Kidney (tissue), 13 donors: ENCODE measurements at regions not wholly inside any gene's neighbourhood (a gene's known extent, or its start where the extent isn't known, plus 50 kb on each side); places are given as distances from the start of the nearest gene placed in this dataset.

ENCODE experiments used
- DNase-seq, 5 donors: peaks; one replicate each; pipeline ENCODE4 v3.0.0-alpha.2; 2013 to 2020
- FAIRE-seq: peaks from 2 replicates; lab custom pipeline; 2012; peaks lifted over from hg19 to GRCh38; lab: Jason Lieb, UNC
- H3K27ac ChIP-seq, 2 donors: one replicate each; pipeline ENCODE4 v1.7.0; 2013; ENCODE audit warnings: low read depth in 2 of 2, low read length in 2 of 2, inconsistent platforms in 1 of 2
- H3K27me3 ChIP-seq: one replicate; pipeline ENCODE4 v1.7.1; 2013; ENCODE audit warnings: low read length, inconsistent platforms; ENCODE audit not compliant: control insufficient read depth, insufficient read depth
- H3K36me3 ChIP-seq, 3 donors: one replicate each; pipeline versions ENCODE4 v1.7.0 to v1.7.1; 2013; ENCODE audit warnings: low read length in 3 of 3, control low read depth in 1 of 3, inconsistent platforms in 1 of 3; ENCODE audit not compliant: insufficient read depth in 3 of 3, control insufficient read depth in 2 of 3
- H3K4me1 ChIP-seq, 3 donors: one replicate each; pipeline versions ENCODE4 v1.7.0 to v1.7.1; 2013; ENCODE audit warnings: low read length in 3 of 3, inconsistent platforms in 1 of 3, low read depth in 1 of 3; ENCODE audit not compliant: control insufficient read depth in 2 of 3, insufficient read depth in 2 of 3
- H3K4me3 ChIP-seq, 3 donors: one replicate each; pipeline versions ENCODE4 v1.7.0 to v1.8.1; 2013; ENCODE audit warnings: low read length in 3 of 3, control low read depth in 1 of 3, inconsistent platforms in 1 of 3
- H3K9ac ChIP-seq, 3 donors: one replicate each; pipeline versions ENCODE4 v1.7.0 to v1.7.1; 2013; ENCODE audit warnings: low read length in 3 of 3, control low read depth in 1 of 3, inconsistent platforms in 1 of 3
- H3K9me3 ChIP-seq, 3 donors: one replicate each; pipeline versions ENCODE4 v1.7.0 to v1.7.1; 2013; ENCODE audit warnings: low read length in 3 of 3, control low read depth in 1 of 3, inconsistent platforms in 1 of 3; ENCODE audit not compliant: control insufficient read depth in 2 of 3, insufficient read depth in 1 of 3
- intact Hi-C: fragments of 100-400 bp; cut with DNase I; formaldehyde crosslinking; loops from one replicate; pipeline ENCODE4 v1.11.1; 2022
- TF ChIP-seq, protein P1 (sequence below): IDR thresholded peaks from 3 replicates; pipeline ENCODE4 v1.5.1; 2012; ENCODE audit warnings: mild to moderate bottlenecking, moderate library complexity, borderline replicate concordance; ENCODE audit not compliant: insufficient read depth; ENCODE audit errors: extremely low read depth
- donor health status: control.
- donor health status: control.
- donor health status: control.
- donor health status: control.
- donor health status: control.
- donor health status: DM: yes; HTN: yes; CAD: no.
- donor health status: Normal renal cell carcinoma (clear cell type).

DNA sequence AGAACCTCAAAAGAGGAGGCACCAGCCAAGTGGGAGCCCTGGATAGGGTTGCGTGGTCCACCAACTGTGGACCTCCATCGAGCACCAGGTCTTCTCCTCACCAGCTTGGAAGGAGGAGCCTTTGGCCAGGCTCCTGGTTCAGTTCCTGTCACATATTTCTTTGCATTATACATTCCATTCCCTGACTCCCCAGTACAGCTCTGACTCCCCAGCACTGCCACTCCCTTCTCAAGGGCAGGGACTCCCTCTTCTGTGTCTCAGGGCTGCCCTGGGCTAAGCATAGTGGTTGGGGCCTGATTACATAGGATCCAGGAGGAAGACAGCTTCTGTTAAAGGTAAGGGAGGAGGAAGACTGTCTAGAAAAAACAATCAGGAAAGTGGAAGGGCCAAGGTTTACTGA, 91.1 kb downstream of the MRPL14 start:
- Histone ChIP-seq H3K9me3 (no peaks in the 10 kb centered on the region), H3K27me3 (no peaks in the 10 kb centered on the region), H3K27ac (no peak overlapping the region), H3K36me3 (no peaks in the 10 kb centered on the region), H3K4me3 (no peak overlapping the region), H3K4me1 (no peaks in the 10 kb centered on the region), H3K9ac (no peak overlapping the region)
- peak in 2 of 5 donors; percentile 25 to 32 for DNase-seq
- intact Hi-C loops: no loop called here
- TF ChIP-seq, protein P1, sequence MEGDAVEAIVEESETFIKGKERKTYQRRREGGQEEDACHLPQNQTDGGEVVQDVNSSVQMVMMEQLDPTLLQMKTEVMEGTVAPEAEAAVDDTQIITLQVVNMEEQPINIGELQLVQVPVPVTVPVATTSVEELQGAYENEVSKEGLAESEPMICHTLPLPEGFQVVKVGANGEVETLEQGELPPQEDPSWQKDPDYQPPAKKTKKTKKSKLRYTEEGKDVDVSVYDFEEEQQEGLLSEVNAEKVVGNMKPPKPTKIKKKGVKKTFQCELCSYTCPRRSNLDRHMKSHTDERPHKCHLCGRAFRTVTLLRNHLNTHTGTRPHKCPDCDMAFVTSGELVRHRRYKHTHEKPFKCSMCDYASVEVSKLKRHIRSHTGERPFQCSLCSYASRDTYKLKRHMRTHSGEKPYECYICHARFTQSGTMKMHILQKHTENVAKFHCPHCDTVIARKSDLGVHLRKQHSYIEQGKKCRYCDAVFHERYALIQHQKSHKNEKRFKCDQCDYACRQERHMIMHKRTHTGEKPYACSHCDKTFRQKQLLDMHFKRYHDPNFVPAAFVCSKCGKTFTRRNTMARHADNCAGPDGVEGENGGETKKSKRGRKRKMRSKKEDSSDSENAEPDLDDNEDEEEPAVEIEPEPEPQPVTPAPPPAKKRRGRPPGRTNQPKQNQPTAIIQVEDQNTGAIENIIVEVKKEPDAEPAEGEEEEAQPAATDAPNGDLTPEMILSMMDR: no peak
- FAIRE-seq: no peak

DNA sequence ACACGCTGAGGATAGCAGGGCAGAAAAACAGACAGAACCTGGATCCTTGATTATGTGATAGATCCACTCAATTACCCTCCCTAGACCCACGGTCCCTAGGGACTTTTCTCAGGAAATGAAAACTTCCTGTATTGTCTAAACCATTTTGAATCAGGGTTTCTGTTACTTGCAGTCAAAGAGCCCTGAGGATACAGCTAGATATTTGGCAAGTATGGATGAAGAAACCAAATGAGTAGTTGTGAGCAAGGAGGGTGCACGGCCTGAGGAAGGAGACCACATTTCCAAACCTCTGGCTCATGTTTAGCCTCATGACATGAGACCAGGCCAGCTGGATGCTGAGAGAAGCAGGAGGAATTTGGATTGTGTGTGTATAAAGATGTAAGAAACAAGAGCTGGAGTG, 91.6 kb downstream of the MRPL14 start:
- FAIRE-seq: no peak
- Histone ChIP-seq H3K4me3 (no peak overlapping the region), H3K4me1 (no peaks in the 10 kb centered on the region), H3K27me3 (no peaks in the 10 kb centered on the region), H3K27ac (no peak overlapping the region), H3K9me3 (no peaks in the 10 kb centered on the region), H3K36me3 (no peaks in the 10 kb centered on the region), H3K9ac (no peak overlapping the region)
- TF ChIP-seq, protein P1: no peak
- DNase-seq: no peak
- intact Hi-C loops: no loop called here

DNA sequence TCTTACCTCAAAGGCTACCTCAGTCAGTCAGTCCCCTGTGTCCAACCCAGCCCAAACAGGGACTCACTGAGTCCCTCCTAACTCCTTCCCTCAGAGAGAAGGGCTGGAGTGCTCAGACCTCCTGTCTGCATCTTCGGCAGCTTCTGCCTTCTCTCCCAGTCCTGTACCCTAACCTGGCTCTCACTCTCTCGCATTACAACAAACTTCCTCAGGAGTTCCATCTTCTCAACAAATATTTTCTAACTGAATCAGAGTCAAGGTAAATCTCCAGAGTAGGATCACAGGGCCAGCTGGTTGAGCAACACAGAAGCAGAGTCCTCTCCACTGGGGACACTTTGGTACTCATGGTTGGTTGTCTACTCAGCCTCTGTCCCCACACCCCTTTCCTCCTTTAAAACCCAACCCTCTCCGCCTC, 92.3 kb downstream of the MRPL14 start:
- Histone ChIP-seq H3K4me3 (no peak overlapping the region), H3K36me3 (no peaks in the 10 kb centered on the region), H3K27ac (no peak overlapping the region), H3K27me3 (no peaks in the 10 kb centered on the region), H3K9me3 (no peaks in the 10 kb centered on the region), H3K9ac (no peak overlapping the region), H3K4me1 (no peaks in the 10 kb centered on the region)
- FAIRE-seq (no peak), DNase-seq (peak in 2 of 5 donors; percentile 24 to 34)
- intact Hi-C loops: no loop called here
- TF ChIP-seq, protein P1: no peak

- FAIRE-seq: no peak
- TF ChIP-seq, protein P1: no peak
Measured at GRCh38 chr6:44034391-44034861, 92.8 kb downstream of the MRPL14 start.

More at GRCh38 chr6:44034391-44034861, 92.8 kb downstream of the MRPL14 start:
- H3K9me3 ChIP-seq: no peaks in the 10 kb centered on the region
- H3K4me1 ChIP-seq: no peaks in the 10 kb centered on the region
- H3K27me3 ChIP-seq: no peaks in the 10 kb centered on the region
- no peak overlapping the region for H3K27ac ChIP-seq
- H3K4me3 ChIP-seq: no peak overlapping the region
- intact Hi-C loops: no loop called here
- no peaks in the 10 kb centered on the region for H3K36me3 ChIP-seq
- H3K9ac ChIP-seq: no peak overlapping the region
- DNase-seq: peak in 2 of 5 donors; percentile 34 to 71
